Ascending aorta (tissue), 2 donors: ENCODE measurements at regions not wholly inside any gene's neighbourhood (a gene's known extent, or its start where the extent isn't known, plus 50 kb on each side); places are given as distances from the start of the nearest gene placed in this dataset.

Experiments used
- DNase-seq, 2 donors: peaks; one replicate each; pipeline ENCODE4 v3.0.0-alpha.2; 2019; ENCODE audit warnings: low spot score in 2 of 2
- H3K27ac ChIP-seq, 2 donors: fragments of 200-600 bp; sonication (generic); one replicate each; pipeline ENCODE4 v1.5.1; 2016 to 2017; ENCODE audit warnings: mild to moderate bottlenecking in 1 of 2
- H3K27me3 ChIP-seq: fragments of 200-600 bp; sonication (generic); one replicate; pipeline ENCODE4 v1.5.1; 2017
- H3K36me3 ChIP-seq, 2 donors: fragments of 200-600 bp; sonication (generic); one replicate each; pipeline ENCODE4 v1.5.1; 2016
- H3K4me1 ChIP-seq, 2 donors: fragments of 200-600 bp; sonication (generic); one replicate each; pipeline ENCODE4 v1.5.1; 2016 to 2017; ENCODE audit warnings: mild to moderate bottlenecking in 1 of 2
- H3K4me3 ChIP-seq, 2 donors: fragments of 200-600 bp; sonication (generic); one replicate each; pipeline ENCODE4 v1.5.1; 2016 to 2017; ENCODE audit warnings: mild to moderate bottlenecking in 1 of 2
- H3K9me3 ChIP-seq, 2 donors: fragments of 200-600 bp; sonication (generic); one replicate each; pipeline ENCODE4 v1.5.1; 2016
- intact Hi-C: fragments of 100-400 bp; cut with DNase I; formaldehyde crosslinking; loops from one replicate; pipeline ENCODE4 v1.15.1; 2023
- TF ChIP-seq, protein P1 (sequence below), 3 experiments: fragments of 200-600 bp in 2 of 3; fragments of 450-650 bp in 1 of 3; sonication (generic) in 2 of 3; IDR thresholded peaks; one replicate each; pipeline ENCODE4 v1.5.1; 2016 to 2019; ENCODE audit warnings: antibody characterized with exemption in 3 of 3, mild to moderate bottlenecking in 1 of 3, moderate library complexity in 1 of 3

DNA sequence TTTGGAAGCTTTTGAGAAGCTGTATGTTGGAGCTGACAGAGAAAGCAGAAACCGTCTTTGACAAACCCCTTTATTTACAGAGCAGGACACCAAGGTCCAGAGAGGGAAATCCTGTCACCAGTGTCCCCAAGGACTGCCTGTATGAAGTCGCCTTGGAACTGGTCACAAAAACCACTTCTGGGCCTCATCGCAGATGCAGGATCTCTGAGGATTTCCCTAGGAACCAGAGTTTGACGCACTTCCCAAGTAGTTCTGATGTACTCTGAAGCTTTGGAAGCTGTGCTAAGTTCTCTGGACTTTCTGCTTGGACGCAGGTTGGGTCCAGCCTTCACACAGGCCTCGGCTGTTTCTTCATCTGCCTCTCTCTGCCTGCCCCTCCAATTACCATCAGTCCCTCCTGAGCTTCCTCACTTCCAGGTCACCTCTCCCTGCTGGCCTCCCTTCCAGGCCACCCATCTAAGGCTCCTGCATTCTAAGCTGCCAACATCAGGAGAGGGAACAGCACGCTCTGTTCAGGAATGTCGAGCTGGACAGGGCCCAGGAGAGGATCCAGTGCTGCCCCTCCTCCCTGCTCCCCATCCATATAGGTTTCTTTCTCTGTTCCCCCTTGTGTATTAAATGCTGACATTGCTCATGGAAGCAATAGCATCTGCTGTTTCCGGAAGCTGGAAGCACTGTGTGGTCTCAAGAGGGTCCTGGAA lies 270.8 kb downstream of the OPA1 start:
- Histone ChIP-seq H3K4me1 (no peaks in the 10 kb centered on the region), H3K36me3 (no peaks in the 10 kb centered on the region), H3K4me3 (no peak overlapping the region), H3K27ac (no peak overlapping the region), H3K27me3 (no peaks in the 10 kb centered on the region), H3K9me3 (no peaks in the 10 kb centered on the region)
- TF ChIP-seq, protein P1, sequence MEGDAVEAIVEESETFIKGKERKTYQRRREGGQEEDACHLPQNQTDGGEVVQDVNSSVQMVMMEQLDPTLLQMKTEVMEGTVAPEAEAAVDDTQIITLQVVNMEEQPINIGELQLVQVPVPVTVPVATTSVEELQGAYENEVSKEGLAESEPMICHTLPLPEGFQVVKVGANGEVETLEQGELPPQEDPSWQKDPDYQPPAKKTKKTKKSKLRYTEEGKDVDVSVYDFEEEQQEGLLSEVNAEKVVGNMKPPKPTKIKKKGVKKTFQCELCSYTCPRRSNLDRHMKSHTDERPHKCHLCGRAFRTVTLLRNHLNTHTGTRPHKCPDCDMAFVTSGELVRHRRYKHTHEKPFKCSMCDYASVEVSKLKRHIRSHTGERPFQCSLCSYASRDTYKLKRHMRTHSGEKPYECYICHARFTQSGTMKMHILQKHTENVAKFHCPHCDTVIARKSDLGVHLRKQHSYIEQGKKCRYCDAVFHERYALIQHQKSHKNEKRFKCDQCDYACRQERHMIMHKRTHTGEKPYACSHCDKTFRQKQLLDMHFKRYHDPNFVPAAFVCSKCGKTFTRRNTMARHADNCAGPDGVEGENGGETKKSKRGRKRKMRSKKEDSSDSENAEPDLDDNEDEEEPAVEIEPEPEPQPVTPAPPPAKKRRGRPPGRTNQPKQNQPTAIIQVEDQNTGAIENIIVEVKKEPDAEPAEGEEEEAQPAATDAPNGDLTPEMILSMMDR (IDR thresholded peaks at IDR 0.05): no peak
- DNase-seq: no peak
- intact Hi-C loops: no loop called here

- Histone ChIP-seq H3K27me3 (no peaks in the 10 kb centered on the region), H3K9me3 (no peaks in the 10 kb centered on the region), H3K4me1 (no peaks in the 10 kb centered on the region), H3K27ac (no peak overlapping the region), H3K36me3 (no peaks in the 10 kb centered on the region), H3K4me3 (no peak overlapping the region)
- TF ChIP-seq, protein P1 (IDR thresholded peaks at IDR 0.05): no peak
- no peak for DNase-seq
- intact Hi-C loops: no loop called here
Observed at GRCh38 chr3:193865339-193865738, 270.6 kb upstream of the HES1 start.

DNA sequence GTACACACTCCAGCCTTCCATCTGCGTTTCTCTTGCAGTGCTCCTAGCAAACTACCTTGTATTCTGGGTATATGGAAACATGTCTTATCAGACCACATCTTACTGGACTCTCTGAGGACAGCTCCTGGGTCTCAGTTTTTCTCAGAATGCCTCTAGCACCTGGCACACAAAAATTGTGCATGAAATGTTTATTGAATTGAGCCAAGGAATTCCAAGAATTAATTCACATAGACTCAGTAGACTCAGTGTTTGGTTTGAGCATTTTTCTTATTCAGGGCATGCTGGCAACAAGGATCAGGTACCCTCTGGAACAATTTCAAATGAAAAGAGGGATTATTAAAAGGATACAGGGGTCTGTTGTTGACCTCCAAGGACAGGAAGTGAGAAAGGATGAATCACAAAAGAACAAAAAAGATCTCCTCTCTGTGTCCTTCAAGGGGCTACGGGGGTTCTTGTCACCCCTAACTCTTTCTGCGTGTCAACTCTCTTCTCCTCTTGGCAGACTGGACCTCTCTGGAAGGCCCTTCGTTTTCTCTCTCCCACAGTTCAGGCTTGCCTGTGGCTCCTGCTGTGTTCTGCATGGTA lies 270.0 kb upstream of the HES1 start:
- H3K4me1 ChIP-seq: no peaks in the 10 kb centered on the region
- H3K4me3 ChIP-seq: no peak overlapping the region
- no peak for DNase-seq
- no peak overlapping the region for H3K27ac ChIP-seq
- intact Hi-C loops: no loop called here
- TF ChIP-seq, protein P1 (IDR thresholded peaks at IDR 0.05): no peak
- no peaks in the 10 kb centered on the region for H3K9me3 ChIP-seq
- H3K27me3 ChIP-seq: no peaks in the 10 kb centered on the region
- no peaks in the 10 kb centered on the region for H3K36me3 ChIP-seq

- Histone ChIP-seq H3K4me1 (no peaks in the 10 kb centered on the region), H3K9me3 (no peaks in the 10 kb centered on the region), H3K27ac (no peak overlapping the region), H3K36me3 (no peaks in the 10 kb centered on the region), H3K4me3 (no peak overlapping the region), H3K27me3 (no peaks in the 10 kb centered on the region)
- DNase-seq: no peak
- intact Hi-C loops: no loop called here
- TF ChIP-seq, protein P1 (IDR thresholded peaks at IDR 0.05): no peak
Observed at GRCh38 chr3:193868590-193868989, 267.4 kb upstream of the HES1 start.

DNA sequence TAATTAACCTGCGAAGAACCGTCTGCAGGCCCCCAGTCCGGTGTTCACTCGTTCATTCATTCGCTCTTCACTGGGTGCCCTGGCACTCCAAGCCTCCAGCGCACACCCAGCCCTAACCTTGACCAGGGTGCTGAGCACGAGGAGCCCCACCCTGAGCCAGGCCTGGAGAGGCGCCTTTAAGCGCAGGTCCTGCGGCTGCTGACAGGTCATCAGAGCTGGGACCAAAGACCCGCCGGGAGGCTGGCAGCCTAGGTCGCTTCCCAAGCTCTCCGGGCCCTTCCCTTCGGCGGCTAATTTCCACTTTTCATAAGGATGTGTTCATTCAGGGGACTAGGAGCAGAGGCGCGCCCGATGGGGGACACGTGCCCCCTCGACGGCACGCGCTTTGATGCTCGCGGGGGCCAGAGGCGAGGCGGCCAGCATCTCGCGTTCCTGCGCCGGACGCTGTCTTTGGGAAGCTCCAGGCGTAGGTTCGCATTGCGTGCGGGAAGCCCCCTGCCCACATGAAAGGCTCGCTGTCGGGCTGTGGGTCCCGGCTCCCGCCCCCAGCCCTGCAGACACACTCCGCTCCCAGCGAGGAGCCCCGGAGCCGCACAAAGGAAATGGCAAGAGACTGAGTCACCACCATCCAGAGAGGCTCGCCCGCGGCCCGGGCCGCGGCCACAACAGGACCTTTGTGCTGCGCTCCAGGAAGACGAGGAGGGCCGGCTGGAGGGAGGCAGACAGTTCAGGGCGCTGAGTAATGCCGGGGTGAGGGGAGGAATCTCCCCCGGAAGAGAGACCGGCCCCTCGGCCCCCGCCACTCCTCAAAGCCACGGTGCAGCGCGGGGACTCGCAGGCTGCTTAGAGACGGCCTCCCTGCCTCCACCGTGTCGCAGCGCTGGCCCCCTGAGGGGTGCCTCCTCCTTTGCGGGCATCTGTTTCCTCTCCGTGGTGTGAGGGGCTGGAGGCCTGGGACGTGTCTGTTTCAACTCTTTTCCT lies 266.4 kb upstream of the HES1 start:
- no peak for DNase-seq
- no peaks in the 10 kb centered on the region for H3K36me3 ChIP-seq
- H3K27me3 ChIP-seq: no peaks in the 10 kb centered on the region
- TF ChIP-seq, protein P1 (IDR thresholded peaks at IDR 0.05): no peak
- H3K27ac ChIP-seq: no peak overlapping the region
- H3K4me3 ChIP-seq: no peak overlapping the region
- H3K9me3 ChIP-seq: no peaks in the 10 kb centered on the region
- intact Hi-C loops: no loop called here
- no peaks in the 10 kb centered on the region for H3K4me1 ChIP-seq
